Left renal pelvis (tissue), 4 donors: ENCODE measurements at regions not wholly inside any gene's neighbourhood (a gene's known extent, or its start where the extent isn't known, plus 50 kb on each side); places are given as distances from the start of the nearest gene placed in this dataset.

Source experiments
- DNase-seq, 4 donors: peaks; one replicate each; pipeline ENCODE4 v3.0.0-alpha.2; 2013; ENCODE audit warnings: low read depth in 4 of 4, low spot score in 3 of 4

GRCh38 chr2:133836691-133837345 is 268.6 kb upstream of the NCKAP5 start:
- no peak for DNase-seq

- DNase-seq, result no peak
Measured at GRCh38 chr2:133837441-133838094, 269.3 kb upstream of the NCKAP5 start.

- DNase-seq, result no peak
Measured at GRCh38 chr2:133838642-133839365, 270.5 kb upstream of the NCKAP5 start.

GRCh38 chr2:133839677-133840076 is 271.4 kb upstream of the NCKAP5 start:
- DNase-seq, result no peak

GRCh38 chr2:133840761-133841160 is 272.5 kb upstream of the NCKAP5 start:
- no peak for DNase-seq

GRCh38 chr2:133841900-133842299 is 273.6 kb upstream of the NCKAP5 start:
- no peak for DNase-seq

GRCh38 chr2:133842446-133842845 is 274.2 kb upstream of the NCKAP5 start:
- DNase-seq, result no peak

GRCh38 chr2:133843091-133843490 is 274.8 kb upstream of the NCKAP5 start:
- DNase-seq, result no peak

- DNase-seq, result no peak
Measured at GRCh38 chr2:133843551-133843950, 275.3 kb upstream of the NCKAP5 start.

- peak in 3 of 4 donors; percentile 31 to 56 (median 45) for DNase-seq
Measured at GRCh38 chr2:133844214-133844892, 276.1 kb upstream of the NCKAP5 start.

- no peak for DNase-seq
Measured at GRCh38 chr2:133846476-133846875, 278.2 kb upstream of the NCKAP5 start.

- no peak for DNase-seq
Measured at GRCh38 chr2:133847591-133847990, 279.3 kb upstream of the NCKAP5 start.

GRCh38 chr2:133848111-133848649 is 279.9 kb upstream of the NCKAP5 start:
- no peak for DNase-seq

- DNase-seq, result no peak
Measured at GRCh38 chr2:133849341-133849740, 281.1 kb upstream of the NCKAP5 start.

- no peak for DNase-seq
Measured at GRCh38 chr2:133854603-133855200, 286.4 kb upstream of the NCKAP5 start.

- DNase-seq, result no peak
Measured at GRCh38 chr2:133855526-133855925, 287.3 kb upstream of the NCKAP5 start.

GRCh38 chr2:133856678-133857077 is 288.4 kb upstream of the NCKAP5 start:
- no peak for DNase-seq

- DNase-seq, result no peak
Measured at GRCh38 chr2:133859578-133859977, 291.3 kb upstream of the NCKAP5 start.

GRCh38 chr2:133862400-133862977 is 294.2 kb upstream of the NCKAP5 start:
- DNase-seq, result no peak

- DNase-seq, result no peak
Measured at GRCh38 chr2:133863106-133863800, 295.0 kb upstream of the NCKAP5 start.
